GM21367 (cell line): ENCODE measurements at regions not wholly inside any gene's neighbourhood (a gene's known extent, or its start where the extent isn't known, plus 50 kb on each side); places are given as distances from the start of the nearest gene placed in this dataset.

Experiments used
- ATAC-seq: cut with Tn5 transposase; IDR thresholded peaks from one replicate; pipeline ENCODE4 v1.9.1; 2021; ENCODE audit not compliant: unreplicated experiment

DNA sequence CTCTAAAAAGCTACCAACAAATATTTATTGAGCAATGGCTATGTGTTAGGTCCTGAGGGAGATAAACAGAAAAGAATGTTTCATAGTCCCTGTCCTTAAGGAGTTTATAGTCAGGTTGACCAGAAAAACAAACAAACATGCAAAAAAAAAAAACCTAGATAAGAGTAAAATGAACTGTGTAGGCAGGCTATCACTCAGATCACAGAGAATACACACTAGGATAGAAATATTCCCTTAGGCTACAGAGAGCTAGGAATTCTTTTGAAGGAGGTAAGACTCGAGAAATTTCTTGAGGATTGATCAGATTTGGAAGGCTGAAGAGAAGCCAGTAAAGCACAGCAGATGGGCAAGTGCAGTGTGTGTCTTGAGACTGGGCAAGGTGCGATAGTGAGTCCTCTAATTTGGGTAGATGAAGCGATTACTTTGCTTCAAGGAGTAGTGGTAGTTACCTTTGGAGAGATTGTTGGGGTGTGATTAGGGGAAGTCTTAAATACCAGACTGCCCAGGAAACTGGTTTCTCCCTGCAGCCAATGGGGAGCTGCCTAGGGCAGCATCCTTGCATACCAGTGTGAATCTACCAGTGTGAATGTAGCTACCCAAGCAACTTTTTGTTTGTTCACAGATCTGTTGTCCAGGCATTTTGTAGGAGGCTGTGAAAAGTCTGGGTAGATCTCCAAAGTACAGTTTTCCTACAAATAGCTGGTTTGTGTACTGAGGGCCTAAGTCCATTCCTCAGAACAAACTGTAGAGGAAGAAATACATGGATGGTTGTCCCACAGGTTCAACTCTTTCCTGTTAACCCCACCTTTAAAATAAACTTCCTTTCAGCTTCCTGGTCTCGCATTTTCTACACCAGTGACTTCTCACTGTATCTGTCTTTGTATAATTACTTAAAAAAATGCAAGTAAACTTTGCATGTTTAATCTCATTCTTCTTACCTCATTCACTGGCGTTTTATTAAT is 314.1 kb downstream of the KLF5 start:
- ATAC-seq: no peak

DNA sequence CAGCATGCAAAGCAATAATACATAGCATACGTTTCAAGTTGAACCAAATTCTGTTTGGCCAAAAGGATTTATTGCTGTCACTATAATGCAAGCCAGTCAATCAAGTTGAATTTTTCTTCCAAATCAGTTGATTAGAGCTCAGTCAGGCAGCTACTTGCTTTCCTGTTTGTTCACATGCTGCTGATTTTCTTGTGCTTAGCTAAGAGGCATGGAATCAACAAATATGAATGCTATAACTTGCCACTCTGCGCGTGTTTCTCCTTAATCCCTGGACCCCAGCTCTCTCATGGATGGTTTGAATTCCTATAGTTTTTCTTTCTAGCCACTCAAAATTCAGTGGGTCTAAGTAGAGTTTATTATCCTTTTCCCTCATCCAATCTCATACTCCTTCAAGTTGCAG is 311.3 kb downstream of the KLF5 start:
- ATAC-seq: no peak

DNA sequence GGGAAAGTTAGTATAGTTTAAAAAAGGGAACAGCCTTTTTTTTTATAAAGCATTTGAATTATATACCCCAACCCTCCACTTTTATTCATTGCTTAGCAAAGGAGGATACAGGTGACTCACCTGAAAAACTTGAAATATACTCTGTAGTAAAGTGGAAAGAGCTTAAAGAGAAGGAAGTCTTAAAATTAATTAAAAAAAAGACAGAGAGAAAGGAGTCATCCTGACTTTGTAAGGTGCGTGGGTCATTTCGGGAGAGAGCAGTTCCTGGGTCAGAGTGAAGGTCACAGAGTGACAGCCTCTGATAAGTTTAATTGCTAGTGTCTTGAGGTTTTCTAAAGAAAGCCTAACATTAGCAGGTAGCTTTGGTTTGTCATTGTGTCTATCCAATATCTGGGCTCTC is 310.3 kb downstream of the KLF5 start:
- ATAC-seq: no peak

DNA sequence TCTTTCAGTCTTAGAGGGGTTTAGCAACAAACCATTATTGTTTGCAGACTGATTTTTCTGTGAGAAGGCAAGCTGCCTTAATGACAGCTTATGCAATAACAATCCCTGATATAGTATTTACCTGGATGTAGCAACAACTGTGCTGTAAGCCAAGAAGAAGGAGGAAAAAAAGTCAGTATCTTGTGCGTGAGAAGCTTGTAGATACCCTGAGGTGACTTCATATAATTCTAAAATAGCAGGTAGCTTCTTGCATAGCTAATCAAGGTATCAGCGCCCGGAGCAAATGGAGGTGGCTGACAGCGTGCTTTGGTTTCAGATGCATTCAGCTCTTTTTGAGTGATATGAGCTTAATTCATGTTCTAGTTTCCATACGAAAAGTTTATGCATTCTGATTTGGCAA is 309.8 kb downstream of the KLF5 start:
- no peak for ATAC-seq

DNA sequence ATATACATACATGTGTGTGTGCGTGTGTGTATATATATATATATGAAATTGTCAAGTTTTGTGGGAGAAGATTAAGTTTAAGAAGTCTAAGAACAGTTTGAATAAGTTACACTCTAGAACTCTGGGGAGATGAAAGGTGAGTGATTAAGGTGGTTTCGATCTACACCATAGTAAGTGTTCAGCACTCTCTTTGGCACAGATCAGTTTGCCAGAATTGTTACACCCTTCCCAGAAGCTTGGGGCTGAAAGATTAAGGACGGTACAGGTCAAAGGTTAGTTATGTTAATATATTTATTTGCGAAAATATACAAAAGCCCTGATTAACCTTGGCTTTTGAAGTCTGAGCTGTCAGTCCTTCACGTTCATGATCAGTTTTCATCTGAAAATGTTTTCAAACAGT is 309.1 kb downstream of the KLF5 start:
- no peak for ATAC-seq

DNA sequence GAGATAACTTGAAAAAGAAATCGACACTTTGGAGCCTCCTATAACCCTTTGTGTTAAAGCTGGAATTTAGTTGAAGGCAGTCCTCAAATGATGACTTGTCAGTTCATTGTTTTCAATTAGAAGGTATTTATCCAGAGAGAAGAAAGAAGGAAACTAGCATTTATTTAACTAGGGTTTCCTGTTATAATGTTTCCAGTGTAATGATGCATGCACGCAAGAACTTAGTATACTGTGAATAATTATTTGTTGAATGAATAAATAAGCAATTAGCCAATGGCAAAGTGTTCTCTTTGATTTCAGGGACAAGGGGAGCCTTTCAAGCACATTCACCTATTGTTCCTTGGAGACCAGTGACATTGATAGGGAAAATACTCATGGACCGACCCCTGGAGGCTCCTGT is 307.4 kb downstream of the KLF5 start:
- no peak for ATAC-seq

DNA sequence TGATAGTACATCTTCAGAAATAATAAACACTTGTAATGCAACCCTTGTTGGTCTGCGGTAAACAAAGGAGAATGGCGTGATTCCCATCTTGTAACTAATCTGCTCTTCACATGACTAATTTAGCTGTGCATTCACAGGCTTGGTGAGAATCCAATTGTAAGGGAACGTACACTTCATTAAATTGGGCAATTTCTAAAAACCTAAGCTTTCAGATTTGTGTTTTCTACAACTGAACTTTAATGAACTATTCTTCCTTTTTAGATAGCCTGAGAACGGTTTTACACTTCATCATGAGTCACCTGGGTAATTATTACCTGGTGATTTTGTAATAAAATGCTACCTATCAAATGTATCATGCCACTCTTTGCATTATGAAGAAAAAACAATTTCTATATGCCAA is 306.9 kb downstream of the KLF5 start:
- no peak for ATAC-seq

DNA sequence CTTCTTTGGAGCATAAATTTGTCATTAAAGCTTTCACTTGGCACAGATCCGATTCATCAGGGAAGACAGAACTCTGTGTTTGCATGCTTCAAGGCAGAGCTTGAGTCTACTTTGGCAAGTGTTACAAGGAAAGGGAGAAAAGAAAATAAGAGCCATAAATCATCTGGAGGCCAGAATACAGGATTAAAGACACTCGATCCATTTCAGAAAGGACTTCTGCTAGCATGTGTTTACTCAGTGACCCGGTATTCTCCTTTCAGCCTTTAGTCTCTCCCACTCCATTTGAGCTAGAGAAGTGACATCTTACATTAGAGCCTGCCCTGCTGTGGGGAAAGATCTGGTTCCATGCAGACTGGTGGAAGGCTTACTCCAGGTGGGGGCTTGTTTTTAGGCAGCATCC is 306.4 kb downstream of the KLF5 start:
- no peak for ATAC-seq

DNA sequence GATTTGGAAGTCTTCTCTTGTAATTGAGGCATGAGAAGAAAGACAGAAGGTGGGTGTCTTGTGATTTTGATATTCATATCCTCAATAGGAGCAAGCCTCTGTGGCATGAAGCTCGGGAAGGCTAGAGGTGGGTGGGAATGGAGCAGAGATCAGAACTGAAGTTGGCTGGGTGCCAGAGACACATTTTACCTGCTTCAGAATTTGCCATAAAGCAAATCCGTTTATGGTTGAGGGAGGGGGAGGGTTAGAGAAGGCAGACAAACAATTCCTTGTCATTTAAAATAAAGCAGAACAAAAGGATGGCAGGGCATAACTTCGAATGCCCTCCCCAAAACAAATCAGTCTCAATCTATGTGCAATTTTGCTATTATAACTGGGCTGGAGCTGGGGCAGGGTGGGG is 305.9 kb downstream of the KLF5 start:
- no peak for ATAC-seq

DNA sequence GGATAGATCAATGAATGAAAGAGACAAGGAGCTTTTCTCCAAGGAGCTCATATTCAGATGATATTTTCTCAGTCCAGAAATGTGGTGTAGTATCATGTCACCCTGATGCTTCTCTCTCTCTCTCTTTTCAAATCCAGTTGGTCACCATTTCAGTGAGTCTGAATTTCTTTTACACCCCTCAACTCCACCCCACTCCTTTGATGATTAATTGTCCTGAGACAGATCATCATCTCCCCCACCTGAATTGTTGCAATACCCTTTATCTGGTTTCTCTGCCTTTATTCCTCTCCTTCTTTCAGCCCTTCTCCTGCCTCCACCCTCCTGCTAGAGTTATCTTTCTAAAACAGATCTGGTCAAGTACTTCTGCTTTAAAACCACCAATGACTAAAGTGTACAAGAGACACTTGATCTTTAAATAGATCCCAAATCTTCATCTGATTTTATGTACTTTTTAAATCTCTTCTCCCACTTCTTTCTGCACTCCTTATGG is 299.8 kb downstream of the KLF5 start:
- no peak for ATAC-seq

DNA sequence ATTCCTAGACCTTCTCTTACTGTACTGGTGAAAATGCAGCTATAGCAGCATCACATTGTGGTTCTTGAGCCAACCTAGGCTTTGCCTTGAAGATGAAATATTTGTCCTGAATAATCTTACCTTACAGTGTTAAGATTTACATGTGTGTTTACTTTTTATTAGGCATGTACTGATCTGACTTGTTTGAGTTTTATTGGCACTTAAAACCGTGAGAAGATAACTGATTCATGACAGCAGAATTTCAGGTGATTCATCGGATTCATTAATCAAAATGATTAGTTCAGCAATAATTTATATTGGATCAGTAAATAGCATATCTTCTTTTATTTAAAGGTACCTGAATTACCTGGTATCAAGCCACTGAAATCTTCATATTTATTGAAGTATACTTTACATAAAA is 296.3 kb downstream of the KLF5 start:
- no peak for ATAC-seq

DNA sequence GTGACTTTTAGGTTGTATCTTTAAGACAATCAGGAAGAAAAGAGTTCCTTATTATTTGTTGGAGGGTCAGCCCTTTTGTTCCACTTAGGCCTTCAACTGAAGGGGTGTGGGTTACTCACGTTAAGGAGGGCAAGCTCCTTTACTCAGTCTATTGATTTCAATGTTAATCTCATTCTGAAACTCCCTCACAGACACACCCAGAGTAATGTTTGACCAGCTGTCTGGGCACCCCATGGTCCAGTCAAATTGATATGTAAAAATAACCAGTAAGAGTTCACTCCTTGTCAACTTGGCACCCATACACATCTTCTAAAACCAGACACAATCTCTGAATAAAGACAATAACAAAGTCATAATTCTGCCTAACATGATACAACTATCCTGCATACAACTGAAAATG is 292.9 kb downstream of the KLF5 start:
- ATAC-seq: no peak

DNA sequence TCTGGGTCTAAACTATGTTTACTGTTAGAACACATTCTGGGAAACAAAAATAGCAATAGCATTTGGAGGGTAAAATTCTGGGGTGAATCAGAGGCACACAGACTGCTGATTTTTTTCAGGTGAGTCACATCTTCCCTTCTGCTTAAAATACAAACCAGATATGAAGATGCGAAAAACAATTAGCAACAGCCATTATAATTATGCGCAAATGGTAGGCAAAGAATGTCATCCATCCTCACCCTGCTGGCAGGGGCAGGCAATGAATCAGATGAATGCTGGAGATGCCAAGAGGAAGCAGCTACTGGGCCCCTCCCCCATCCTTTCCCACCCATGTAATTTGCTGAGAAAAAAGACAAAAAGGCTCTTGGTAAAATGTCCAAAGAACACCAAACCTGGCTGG is 282.9 kb downstream of the KLF5 start:
- no peak for ATAC-seq

DNA sequence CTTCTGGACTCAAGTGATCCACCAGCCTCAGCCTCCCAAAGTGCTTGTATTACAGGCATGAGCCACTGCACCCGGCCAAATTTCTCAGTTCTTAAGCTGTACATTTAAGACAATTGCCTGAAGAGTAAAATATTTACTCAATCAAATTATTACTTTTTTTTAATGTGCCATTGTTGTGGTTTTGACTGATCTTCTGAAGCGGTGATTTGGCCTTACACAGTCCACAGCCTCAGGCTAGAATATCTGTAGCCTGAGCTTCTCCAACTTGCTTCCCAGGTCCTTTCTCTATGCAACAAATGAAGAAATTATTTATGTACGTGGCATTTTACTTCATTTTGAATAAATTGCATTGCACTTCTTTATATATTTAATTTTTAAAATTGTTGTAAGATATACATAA is 281.3 kb downstream of the KLF5 start:
- ATAC-seq: no peak

DNA sequence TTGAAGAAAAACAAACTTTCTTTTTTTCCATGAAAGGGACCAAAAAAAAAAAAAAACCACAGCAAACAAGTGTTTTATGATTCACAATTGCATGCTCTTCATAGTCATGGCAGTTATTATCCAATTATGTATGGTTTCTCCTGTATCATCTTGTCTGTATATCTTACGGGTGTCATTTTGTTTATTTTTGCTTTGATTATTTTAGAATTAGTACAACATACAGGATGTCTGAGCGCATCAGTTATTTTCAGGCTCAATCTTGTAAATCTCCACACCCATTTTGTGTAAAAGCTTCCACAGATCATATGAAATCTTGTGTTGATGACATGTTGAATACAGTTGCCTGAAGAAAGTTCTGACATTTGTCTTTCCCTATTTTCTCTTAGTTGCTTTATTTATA is 280.3 kb downstream of the KLF5 start:
- ATAC-seq: no peak

DNA sequence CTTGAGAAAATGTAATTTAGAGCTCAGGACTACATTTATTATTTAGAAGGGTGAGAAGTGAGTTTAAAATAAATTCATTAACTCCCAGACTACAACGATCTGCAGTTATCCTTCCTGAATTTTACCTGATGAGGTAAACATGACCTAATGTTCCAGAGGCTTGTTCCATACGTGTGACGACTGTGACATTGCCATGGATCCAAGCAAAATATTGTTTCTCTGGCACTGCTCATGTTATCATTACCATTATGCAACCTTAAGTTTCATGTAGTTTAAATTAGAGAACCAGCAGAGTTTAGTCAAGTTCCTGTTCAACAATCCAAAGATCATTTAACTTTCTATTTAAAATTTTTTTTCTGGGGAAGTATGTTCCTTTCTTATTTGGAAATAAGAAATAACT is 279.6 kb downstream of the KLF5 start:
- ATAC-seq: no peak

DNA sequence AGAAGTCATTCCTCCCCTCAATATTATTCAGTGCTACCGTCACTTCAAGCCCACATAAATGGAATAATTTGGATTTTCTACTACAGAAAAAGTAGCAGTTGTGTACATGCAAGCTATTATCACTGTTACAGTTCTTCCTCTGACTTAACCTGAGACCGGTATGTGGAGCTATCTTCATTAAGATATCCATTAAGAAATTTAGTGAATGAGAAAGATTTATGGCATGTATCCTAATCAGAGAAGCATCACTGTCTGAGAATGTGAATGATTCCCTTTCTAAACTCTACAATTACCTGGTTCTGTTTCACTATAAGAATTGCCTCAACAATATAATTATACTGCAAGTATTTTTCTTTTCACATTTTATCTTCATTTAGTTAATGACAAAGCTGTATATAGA is 278.7 kb downstream of the KLF5 start:
- no peak for ATAC-seq

DNA sequence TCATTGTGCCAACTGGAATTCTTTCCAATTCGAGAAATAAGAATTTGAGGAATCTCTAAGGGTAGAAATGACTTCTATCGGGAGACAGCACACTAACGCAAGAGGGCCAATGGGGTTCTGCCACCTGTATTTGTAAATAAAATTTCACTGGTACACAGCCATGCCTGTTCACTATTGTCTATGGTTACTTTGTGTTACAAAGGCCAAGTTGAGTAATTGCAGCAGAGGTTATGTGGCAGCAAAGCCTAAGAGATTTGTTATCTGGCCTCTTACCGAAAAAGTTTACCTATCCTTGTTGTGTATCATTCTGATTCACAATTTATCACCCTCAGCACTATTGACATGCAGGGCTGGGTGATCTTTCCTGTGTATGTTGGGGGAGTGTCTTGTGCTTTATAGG is 278.0 kb downstream of the KLF5 start:
- ATAC-seq: no peak

DNA sequence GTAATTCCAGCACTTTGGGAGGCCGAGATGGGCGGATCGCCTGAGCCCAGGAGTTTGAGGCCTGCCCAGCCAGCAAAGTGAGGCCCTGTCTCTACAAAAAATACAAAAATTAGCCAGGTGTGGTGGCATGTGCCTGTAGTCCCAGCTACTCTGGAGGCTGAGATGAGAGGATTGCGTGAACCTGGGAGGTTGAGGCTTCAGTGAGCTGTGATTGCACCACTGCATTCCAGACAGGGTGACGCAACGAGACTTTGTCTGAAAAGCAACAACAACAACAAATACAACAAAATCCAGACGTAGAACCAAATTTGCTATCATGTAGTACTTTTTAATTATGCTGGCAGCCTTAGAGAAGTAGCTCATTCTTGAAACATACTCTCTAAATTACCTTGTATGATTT is 277.1 kb downstream of the KLF5 start:
- no peak for ATAC-seq

DNA sequence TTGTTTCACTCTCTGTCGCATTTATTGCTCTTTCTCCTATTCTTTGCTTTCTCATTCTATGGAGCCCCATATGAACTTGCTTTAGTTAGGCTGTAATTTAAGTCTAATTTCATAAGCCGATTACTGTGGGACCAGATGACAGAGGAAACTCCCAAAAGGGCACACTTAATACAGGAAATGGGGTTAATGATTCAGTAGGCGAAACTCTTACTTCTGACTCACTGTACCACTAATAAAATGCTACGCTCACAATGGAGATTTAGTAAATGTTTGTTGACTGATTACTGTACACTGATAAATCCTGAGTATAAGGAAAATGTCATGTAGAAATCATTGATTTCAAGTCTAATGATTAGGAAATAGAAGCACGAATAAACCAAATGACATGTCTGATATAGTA is 276.4 kb downstream of the KLF5 start:
- peak; percentile 85 for ATAC-seq

DNA sequence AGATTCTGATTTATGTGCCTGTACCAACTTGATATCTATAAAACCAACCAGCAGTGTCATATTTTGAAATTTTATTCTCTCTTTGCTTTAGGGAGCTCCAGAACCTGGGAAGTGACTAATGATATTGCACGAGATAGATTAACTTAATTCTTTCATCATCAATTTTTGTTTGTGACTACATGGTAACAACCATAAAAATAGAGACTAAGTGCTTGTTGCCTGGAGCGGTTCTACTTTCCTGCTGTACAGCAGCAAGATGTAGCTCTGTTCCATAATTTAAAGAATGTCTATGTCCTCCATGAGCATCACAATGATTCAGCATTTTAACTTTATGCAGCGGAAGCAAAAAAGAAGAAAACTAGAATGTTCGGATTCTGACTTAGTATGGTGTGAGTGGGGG is 275.6 kb downstream of the KLF5 start:
- no peak for ATAC-seq

DNA sequence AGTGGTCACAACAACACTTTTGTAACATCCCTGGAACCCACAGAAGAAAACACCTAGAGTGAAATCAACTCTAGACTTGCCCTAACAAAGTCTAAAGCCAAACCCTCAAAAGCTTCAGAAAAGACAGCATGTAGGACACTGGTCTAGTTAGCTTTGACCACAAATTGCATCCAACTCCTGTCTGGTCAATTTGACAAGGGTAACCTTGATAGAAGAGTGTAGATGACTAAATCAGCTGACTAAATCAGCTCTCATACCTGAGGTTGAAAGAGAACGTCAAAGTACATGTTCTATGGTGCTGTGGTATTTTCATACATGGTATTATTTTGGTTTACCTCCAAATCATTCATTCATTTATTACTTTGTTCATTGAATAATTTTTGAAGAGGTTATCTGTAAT is 272.8 kb downstream of the KLF5 start:
- no peak for ATAC-seq

DNA sequence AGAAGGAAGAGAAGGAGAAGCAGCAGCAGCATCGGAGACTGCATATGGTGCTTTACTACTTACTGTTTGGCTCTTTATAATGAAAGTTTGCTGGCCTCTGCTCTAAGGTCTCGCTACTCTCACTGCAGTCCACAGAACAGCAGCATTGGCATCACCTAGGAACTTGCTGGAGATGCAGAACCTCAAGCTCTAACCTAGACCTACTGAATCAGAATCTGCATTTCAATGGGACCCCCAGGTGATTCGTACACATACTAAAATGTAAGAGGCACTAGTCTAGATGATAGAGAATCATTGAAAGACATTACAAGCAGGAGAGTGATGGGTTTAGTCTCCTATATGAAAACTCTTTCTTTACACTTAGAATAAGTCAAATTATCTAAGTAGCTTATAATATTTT is 270.6 kb downstream of the KLF5 start:
- ATAC-seq: no peak
